ENCODE measurements at regions not wholly inside any gene's neighbourhood (a gene's known extent, or its start where the extent isn't known, plus 50 kb on each side); places are given as distances from the start of the nearest gene placed in this dataset.
"Not testable (repeated sequence)": the region's sequence is repeated elsewhere in the genome, so short reads cannot be mapped to it uniquely, and the experiment has no call there.

GRCh38 chr20:30499123-30499522, 758.3 kb upstream of the DEFB115 start:
- Histone ChIP-seq H3K4me3 (no peak overlapping the region), H3K27ac (no peak overlapping the region), H3K4me1 (no peaks in the 10 kb centered on the region), H3K36me3 (no peaks in the 10 kb centered on the region), H3K27me3 (no peaks in the 10 kb centered on the region), H3K9me3 (peaks cover 0 to 8% of the 10 kb centered on the region in 2 donors)
- DNase-seq (ENCODE audit: low spot score in 2 of 2) = no peak
- intact Hi-C loops (cut with DNase I; ENCODE audit: low total_unique reads) = no loop called here
- TF ChIP-seq POLR2AphosphoS5 (IDR thresholded peaks at IDR 0.05) (no peak), CTCF (IDR thresholded peaks at IDR 0.05) (no peak), POLR2A (IDR thresholded peaks at IDR 0.05) (no peak)

DNA sequence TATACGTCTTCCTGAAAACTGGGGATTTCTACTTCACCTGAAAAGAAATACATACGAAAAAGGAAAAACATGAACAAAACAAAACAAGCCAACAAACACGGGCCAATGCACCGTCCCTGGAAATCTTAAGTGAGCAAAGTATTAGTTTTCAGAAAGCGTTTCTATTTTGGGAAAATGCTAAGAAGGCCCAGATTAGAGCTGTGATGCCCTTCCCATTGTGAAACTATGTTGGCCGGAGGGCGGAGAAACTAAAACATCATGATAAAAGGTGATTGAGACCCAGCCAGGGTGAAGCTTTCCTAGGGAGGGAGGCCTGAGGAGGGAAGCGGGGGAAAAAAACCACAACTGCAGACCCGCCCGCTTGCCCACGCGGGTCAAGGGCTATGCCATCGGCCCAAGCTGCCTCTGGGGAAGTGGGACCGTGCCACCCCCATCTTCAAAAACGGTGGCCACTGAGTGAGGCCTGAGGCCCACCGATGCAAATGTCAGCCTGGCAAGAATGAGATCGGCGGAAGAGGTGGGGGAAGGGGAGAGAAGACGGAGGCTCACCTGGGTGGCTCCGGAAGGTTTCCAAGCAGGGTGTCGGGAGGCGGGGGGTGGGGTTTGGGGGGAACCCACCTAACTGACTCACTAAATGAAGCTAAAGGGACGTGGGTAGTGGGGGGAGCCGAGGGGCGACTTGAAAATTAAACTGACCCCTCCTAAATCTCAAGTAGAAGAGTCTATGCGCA, 757.6 kb upstream of the DEFB115 start:
- H3K27ac ChIP-seq; H3K9me3 ChIP-seq; H3K27me3 ChIP-seq; intact Hi-C loops (cut with DNase I; ENCODE audit: low total_unique reads); DNase-seq (ENCODE audit: low spot score in 2 of 2); H3K4me1 ChIP-seq; H3K36me3 ChIP-seq: not testable (repeated sequence)
- H3K4me3 ChIP-seq = peak overlapping the region in 1 of 3 donors; percentile 16

GRCh38 chr20:30500447-30500820, 757.0 kb upstream of the DEFB115 start:
- H3K4me3 ChIP-seq = peak overlapping the region in 1 of 3 donors; percentile 16
- H3K9me3 ChIP-seq; H3K27me3 ChIP-seq; intact Hi-C loops (cut with DNase I; ENCODE audit: low total_unique reads); H3K36me3 ChIP-seq; H3K4me1 ChIP-seq; DNase-seq (ENCODE audit: low spot score in 2 of 2); H3K27ac ChIP-seq: not testable (repeated sequence)
- TF ChIP-seq CTCF (IDR thresholded peaks at IDR 0.05) = peak in 1 of 3 donors; percentile 16

GRCh38 chr20:30500829-30501440, 756.5 kb upstream of the DEFB115 start:
- DNase-seq (ENCODE audit: low spot score in 2 of 2) = no peak
- no peaks in the 10 kb centered on the region for H3K27me3 ChIP-seq
- no peaks in the 10 kb centered on the region for H3K36me3 ChIP-seq
- peaks cover 0 to 8% of the 10 kb centered on the region in 2 donors for H3K9me3 ChIP-seq
- no peaks in the 10 kb centered on the region for H3K4me1 ChIP-seq
- TF ChIP-seq CTCF (IDR thresholded peaks at IDR 0.05) (no peak), POLR2A (IDR thresholded peaks at IDR 0.05) (no peak), POLR2AphosphoS5 (IDR thresholded peaks at IDR 0.05) (no peak)
- no peak overlapping the region for H3K4me3 ChIP-seq
- H3K27ac ChIP-seq = no peak overlapping the region
- intact Hi-C loops (cut with DNase I; ENCODE audit: low total_unique reads) = no loop called here

GRCh38 chr20:30502670-30503069, 754.8 kb upstream of the DEFB115 start:
- H3K36me3 ChIP-seq = no peaks in the 10 kb centered on the region
- TF ChIP-seq POLR2AphosphoS5 (IDR thresholded peaks at IDR 0.05) (no peak), CTCF (IDR thresholded peaks at IDR 0.05) (no peak), POLR2A (IDR thresholded peaks at IDR 0.05) (no peak)
- H3K27me3 ChIP-seq = no peaks in the 10 kb centered on the region
- H3K4me1 ChIP-seq = no peaks in the 10 kb centered on the region
- no peak overlapping the region for H3K4me3 ChIP-seq
- intact Hi-C loops (cut with DNase I; ENCODE audit: low total_unique reads) = no loop called here
- DNase-seq (ENCODE audit: low spot score in 2 of 2) = no peak
- no peak overlapping the region for H3K27ac ChIP-seq
- peaks cover 0 to 7% of the 10 kb centered on the region in 2 donors for H3K9me3 ChIP-seq

DNA sequence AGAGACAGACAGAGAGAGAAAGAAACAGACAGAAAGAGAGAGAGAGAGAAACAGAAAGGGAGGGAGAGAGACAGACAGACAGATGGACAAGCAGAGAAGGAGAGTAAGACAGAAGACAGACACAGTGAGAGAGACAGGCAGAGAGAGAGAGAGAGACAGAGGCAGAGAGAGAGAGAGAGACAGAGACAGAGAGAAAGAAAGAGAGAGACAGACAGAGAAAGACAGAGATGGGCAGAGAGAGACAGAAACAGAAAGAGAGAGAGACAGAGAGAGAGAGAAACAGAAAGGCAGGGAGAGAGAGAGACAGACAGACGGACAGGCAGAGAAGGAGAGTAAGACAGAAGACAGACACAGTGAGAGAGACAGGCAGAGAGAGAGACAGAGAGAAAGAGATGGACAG, 754.3 kb upstream of the DEFB115 start:
- H3K27me3 ChIP-seq; H3K27ac ChIP-seq; intact Hi-C loops (cut with DNase I; ENCODE audit: low total_unique reads); H3K9me3 ChIP-seq; DNase-seq (ENCODE audit: low spot score in 2 of 2); H3K4me1 ChIP-seq; H3K4me3 ChIP-seq; H3K36me3 ChIP-seq: not testable (repeated sequence)

All from breast epithelium (tissue), 4 donors.